Vagina (tissue), 2 donors: ENCODE measurements at regions not wholly inside any gene's neighbourhood (a gene's known extent, or its start where the extent isn't known, plus 50 kb on each side); places are given as distances from the start of the nearest gene placed in this dataset.

Experiments
- POLR2A ChIP-seq, 2 donors: fragments of 450-650 bp; IDR thresholded peaks; one replicate each; pipeline ENCODE4 v1.6.1; 2017; ENCODE audit warnings: antibody characterized with exemption in 2 of 2, mild to moderate bottlenecking in 2 of 2, moderate library complexity in 2 of 2
- POLR2AphosphoS5 ChIP-seq, 2 donors: sonication (generic); formaldehyde crosslinking; IDR thresholded peaks; one replicate each; pipeline ENCODE4 v1.9.0; 2017; ENCODE audit warnings: antibody characterized with exemption in 2 of 2, mild to moderate bottlenecking in 2 of 2, low read depth in 1 of 2; ENCODE audit not compliant: insufficient read depth in 1 of 2
- TF ChIP-seq, protein P1 (sequence below), 3 experiments: fragments of 450-650 bp in 2 of 3; fragments of 200-600 bp in 1 of 3; sonication (generic) in 1 of 3; IDR thresholded peaks; one replicate each; pipeline ENCODE4 v1.5.1; 2017 to 2019; ENCODE audit warnings: antibody characterized with exemption in 3 of 3, mild to moderate bottlenecking in 2 of 3, moderate library complexity in 2 of 3

DNA sequence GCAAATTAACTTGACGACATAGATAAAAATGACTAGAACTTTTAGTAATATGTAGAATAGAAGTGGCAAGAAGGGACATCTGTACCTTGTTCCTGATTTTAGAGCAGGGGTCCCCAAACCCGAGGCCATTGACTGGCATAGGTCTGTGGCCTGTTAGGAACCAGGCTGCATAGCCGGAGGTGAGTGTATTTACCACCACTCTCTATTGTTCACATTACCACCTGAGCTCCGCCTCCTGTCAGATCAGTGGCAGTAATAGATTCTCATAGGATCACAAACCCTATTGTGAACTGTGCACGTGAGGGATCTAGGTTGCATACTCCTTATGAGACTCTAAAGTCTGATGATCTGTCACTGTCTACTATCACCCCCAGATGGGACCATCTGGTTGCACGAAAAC is 113.6 kb upstream of the AVPR1A start:
- TF ChIP-seq, protein P1, sequence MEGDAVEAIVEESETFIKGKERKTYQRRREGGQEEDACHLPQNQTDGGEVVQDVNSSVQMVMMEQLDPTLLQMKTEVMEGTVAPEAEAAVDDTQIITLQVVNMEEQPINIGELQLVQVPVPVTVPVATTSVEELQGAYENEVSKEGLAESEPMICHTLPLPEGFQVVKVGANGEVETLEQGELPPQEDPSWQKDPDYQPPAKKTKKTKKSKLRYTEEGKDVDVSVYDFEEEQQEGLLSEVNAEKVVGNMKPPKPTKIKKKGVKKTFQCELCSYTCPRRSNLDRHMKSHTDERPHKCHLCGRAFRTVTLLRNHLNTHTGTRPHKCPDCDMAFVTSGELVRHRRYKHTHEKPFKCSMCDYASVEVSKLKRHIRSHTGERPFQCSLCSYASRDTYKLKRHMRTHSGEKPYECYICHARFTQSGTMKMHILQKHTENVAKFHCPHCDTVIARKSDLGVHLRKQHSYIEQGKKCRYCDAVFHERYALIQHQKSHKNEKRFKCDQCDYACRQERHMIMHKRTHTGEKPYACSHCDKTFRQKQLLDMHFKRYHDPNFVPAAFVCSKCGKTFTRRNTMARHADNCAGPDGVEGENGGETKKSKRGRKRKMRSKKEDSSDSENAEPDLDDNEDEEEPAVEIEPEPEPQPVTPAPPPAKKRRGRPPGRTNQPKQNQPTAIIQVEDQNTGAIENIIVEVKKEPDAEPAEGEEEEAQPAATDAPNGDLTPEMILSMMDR (IDR thresholded peaks at IDR 0.05), result no peak
- TF ChIP-seq POLR2AphosphoS5 (IDR thresholded peaks at IDR 0.05; ENCODE audit: insufficient read depth in 1 of 2, low read depth in 1 of 2) (no peak), POLR2A (IDR thresholded peaks at IDR 0.05) (no peak)
